ENCODE measurements at regions not wholly inside any gene's neighbourhood (a gene's known extent, or its start where the extent isn't known, plus 50 kb on each side); places are given as distances from the start of the nearest gene placed in this dataset.

DNA sequence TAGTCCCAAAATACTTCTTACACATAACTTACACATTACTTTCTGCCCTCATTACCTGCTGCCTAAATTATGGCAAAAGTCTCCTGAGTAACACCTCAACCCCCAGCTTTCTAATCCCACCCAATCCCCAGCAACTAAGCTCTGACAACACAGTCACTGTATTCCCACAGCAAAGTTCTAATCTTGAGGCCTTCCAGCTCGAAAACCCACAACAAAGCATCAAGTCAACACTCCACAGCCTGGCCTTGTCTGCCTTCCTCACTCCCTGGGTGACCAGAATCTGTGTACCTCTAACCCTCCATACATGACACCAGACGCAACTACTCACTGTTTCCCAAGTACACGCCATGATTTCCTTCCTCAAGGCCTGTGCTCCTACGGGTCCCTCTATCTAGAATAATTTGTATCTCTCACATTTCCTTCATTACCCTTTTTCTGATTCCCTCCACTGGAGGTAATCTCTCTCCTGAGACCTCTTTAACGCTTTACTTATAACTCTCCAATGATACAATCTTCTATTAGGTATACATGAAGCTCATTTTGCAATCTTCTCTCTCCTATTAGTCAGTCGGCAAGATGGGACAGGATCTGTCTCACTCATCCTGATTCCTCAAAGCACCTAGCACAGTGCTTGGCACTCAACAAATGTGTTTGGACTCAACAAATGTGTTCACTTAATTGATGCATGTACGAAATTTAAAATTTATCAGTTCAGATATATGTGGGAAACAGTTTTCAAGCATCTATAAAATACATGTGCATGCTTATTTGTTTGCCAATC lies 87.6 kb upstream of the DOCK9 start:
- no peaks in the 10 kb centered on the region for H3K27me3 ChIP-seq
- no peak for DNase-seq
- H3K36me3 ChIP-seq = no peaks in the 10 kb centered on the region
- peaks cover 3% of the 10 kb centered on the region; the same call in 1 of the 2 replicates for H3K9me3 ChIP-seq
- no peak overlapping the region for H3K4me3 ChIP-seq

DNA sequence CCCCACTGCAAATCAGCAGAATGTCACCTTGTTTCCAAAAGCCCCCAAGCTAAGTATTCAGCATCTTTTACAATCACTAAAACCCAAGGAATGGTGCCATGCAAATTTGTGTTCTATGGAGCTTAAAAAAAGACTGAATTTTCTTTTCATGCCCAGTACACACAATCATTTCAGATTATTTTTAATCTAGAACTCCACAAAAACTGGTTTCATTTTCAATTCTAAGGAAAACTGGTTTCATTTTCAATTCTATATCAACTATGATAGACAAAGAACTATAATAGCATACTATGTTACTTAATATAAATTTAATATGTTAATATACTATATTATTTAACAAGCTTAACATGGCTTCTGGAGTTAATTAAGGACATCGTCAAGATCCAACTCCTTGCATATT lies 88.4 kb upstream of the DOCK9 start:
- Histone ChIP-seq H3K27me3 (no peaks in the 10 kb centered on the region), H3K9me3 (peaks cover 3% of the 10 kb centered on the region; the same call in 1 of the 2 replicates), H3K4me3 (no peak overlapping the region), H3K36me3 (no peaks in the 10 kb centered on the region)
- DNase-seq = no peak

DNA sequence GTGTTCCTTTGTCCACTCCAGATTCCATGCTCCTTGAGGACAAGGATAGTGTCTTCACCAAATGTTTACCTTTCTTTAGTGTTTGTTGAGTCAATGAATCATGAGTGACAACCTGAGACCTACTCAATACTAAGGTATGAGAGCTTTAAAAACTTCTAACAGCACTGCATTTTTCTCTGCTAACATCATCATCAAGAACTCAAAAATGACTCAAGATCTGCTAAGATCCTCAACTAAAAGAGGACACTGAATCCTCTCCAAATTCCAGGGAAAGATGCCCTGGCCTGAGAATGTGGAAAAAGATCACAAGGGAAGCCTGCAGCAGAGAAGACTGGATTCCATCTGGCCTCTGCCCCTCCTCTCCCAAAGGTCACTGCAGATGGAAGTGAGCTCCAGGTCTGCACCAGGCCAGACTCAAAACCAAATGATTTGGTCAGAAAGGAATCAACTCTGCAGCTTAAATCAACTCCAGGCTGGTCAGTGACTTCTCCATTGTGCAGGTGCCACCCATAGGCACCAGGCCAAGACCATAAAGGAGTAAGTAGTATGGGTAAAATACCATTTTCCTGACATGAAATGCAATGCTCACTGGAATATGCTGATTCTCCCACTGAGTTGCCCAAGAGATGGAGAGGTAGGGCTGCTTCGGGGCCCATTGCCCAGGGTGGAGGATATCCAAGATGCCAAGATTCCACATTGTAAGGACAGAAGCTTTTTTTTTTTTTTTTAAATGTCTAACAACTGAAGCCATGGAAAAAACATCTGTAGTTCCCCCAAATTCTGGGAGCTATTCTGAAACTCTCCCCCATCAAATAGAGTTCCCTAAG lies 89.5 kb upstream of the DOCK9 start:
- no peaks in the 10 kb centered on the region for H3K27me3 ChIP-seq
- H3K4me3 ChIP-seq = no peak overlapping the region
- peaks cover 3% of the 10 kb centered on the region; the same call in 1 of the 2 replicates for H3K9me3 ChIP-seq
- DNase-seq = peak; percentile 47
- H3K36me3 ChIP-seq = no peaks in the 10 kb centered on the region

DNA sequence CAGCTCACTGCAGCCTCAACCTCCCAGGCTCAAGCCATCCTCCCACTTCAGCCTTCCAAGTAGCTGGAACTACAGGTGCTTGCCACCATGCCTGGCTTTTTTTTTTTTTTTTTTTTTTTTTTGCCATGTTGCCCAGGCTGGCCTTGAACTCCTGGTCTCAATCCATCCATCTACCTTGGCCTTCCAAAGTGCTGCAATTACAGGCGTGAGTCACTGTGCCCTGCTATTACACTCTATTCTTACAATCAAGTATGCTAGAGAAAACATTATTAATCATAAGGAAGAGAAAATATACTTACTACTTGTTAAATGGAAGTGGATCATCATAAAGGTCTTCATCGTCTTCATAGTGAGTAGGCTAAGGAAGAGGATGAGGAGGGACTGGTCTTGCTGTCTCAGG lies 93.3 kb upstream of the DOCK9 start:
- no peaks in the 10 kb centered on the region for H3K36me3 ChIP-seq
- no peaks in the 10 kb centered on the region; the same call in 1 of the 2 replicates for H3K9me3 ChIP-seq
- no peak for DNase-seq
- no peaks in the 10 kb centered on the region for H3K27me3 ChIP-seq
- H3K4me3 ChIP-seq = no peak overlapping the region

DNA sequence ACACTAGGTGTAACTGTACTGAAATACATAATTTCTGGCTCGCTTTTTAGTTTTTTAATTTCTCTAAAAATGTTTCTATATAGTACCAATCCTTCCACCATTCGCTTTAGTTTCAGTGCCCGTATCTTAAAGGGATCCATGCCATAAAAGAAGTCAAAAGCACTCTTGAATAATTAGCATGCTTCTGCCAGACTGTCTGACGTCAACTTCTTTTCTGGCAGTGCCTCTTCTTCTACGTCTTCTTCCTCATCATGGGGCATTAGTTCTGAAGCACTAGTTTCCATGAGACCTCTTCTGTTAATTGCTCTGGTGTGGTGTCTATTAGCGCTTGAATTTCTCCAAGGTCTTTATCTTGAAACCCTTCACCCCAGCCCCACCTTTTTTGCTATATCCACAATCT lies 93.8 kb upstream of the DOCK9 start:
- no peaks in the 10 kb centered on the region; the same call in 1 of the 2 replicates for H3K9me3 ChIP-seq
- no peak for DNase-seq
- H3K4me3 ChIP-seq = no peak overlapping the region
- no peaks in the 10 kb centered on the region for H3K36me3 ChIP-seq
- H3K27me3 ChIP-seq = no peaks in the 10 kb centered on the region

DNA sequence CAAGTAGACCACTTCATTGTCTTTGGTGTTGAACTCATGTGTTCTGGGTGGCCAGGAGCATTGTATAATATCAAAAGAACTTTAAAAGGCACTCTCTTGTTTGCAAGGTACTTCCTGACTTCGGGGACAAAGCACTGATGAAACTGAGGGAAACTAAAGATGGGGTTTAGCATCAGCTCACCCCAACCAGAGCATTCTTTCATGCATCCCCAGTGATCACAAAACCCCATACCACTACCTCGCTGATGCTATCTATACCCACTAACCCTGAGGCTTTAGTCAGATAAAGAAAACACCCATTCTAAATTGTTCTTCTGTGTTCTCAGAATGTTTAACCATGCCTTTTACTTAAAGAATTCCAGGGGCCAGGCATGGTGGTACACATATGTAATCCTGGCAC lies 94.5 kb upstream of the DOCK9 start:
- no peak overlapping the region for H3K4me3 ChIP-seq
- H3K9me3 ChIP-seq = no peaks in the 10 kb centered on the region
- no peaks in the 10 kb centered on the region for H3K27me3 ChIP-seq
- no peak for DNase-seq
- H3K36me3 ChIP-seq = no peaks in the 10 kb centered on the region

DNA sequence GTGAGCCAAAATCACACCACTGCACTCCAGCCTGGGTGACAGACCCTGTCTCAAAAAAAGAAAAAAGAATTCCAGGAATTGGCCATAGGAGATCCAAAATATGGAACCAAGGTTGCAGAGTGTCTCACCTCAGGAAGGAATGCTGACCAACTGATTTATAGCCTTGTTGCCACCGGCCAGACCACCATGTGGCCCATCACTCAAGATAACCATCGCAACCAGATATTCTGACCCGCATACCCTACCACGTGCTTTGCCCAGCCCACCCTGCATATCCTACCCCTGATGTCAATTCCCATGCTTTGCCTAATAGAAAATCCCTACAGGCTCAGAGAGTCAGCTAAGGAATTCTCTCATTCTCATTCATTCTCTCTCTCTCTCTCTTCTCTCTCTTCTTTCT lies 95.1 kb upstream of the DOCK9 start:
- Histone ChIP-seq H3K36me3 (no peaks in the 10 kb centered on the region), H3K9me3 (no peaks in the 10 kb centered on the region), H3K27me3 (no peaks in the 10 kb centered on the region), H3K4me3 (no peak overlapping the region)
- DNase-seq = no peak

DNA sequence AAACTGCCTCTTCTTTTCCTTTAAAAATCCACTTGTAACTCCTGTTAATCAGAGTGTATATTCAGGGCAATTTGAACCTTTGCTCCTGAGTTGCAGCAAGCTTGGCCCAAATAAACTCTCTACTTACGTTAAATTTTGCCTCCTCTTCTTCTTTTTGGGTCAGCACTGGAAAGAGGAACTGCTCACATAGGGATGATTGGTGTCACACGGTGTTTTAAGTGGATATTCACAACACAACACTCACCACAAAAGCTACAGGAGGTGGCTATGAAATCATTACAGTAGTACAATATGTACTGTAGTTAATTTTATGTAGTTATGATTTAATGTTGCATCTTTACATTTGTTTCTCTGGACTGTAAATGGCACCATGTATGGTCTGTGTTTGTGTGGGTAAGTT lies 96.8 kb upstream of the DOCK9 start:
- Histone ChIP-seq H3K27me3 (no peaks in the 10 kb centered on the region), H3K9me3 (no peaks in the 10 kb centered on the region), H3K36me3 (no peaks in the 10 kb centered on the region), H3K4me3 (no peak overlapping the region)
- no peak for DNase-seq

DNA sequence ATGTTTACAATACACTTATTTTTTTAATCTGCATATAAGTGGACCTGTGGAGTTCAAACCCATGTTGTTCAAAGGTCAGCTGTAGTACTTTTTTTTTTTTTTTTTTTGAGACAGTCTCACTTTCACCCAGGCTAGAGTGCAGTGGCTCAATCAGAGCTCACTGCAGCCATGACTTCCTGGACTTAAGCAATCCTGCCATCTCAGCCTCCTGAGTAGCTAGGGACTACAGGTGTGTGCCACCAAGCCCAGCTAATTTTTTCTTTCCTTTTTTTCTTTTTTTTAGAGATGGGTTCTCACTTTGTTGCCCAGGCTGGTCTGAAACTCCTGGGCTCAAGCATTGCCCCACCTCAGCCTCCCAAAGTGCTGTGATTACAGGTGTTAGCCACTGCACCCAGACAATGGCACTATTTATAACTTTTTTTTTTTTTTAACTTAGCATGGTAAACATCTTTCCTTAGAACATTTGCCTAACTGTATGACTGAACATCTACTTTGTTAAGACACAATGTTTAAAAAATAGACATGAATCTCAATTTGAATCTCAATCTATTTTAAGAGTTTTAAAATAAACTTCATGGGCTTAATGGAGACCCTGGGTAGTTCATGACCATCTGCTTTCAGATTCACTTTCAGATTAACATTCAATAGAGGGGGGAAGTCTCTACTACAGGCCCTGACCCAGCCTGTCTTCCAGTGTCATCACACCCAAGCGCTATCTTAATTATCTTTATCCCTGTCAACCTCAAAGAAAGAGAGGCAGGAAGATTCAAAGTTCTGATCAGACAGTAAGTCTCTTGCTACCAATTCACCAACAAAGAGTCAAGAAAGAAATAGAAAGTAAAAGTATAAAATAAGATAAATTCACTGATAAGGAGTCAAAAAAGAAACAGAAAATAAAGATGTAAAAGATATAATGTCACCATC lies 97.7 kb upstream of the DOCK9 start:
- H3K9me3 ChIP-seq = no peaks in the 10 kb centered on the region
- H3K27me3 ChIP-seq = no peaks in the 10 kb centered on the region
- DNase-seq = no peak
- H3K4me3 ChIP-seq = no peak overlapping the region
- H3K36me3 ChIP-seq = no peaks in the 10 kb centered on the region

DNA sequence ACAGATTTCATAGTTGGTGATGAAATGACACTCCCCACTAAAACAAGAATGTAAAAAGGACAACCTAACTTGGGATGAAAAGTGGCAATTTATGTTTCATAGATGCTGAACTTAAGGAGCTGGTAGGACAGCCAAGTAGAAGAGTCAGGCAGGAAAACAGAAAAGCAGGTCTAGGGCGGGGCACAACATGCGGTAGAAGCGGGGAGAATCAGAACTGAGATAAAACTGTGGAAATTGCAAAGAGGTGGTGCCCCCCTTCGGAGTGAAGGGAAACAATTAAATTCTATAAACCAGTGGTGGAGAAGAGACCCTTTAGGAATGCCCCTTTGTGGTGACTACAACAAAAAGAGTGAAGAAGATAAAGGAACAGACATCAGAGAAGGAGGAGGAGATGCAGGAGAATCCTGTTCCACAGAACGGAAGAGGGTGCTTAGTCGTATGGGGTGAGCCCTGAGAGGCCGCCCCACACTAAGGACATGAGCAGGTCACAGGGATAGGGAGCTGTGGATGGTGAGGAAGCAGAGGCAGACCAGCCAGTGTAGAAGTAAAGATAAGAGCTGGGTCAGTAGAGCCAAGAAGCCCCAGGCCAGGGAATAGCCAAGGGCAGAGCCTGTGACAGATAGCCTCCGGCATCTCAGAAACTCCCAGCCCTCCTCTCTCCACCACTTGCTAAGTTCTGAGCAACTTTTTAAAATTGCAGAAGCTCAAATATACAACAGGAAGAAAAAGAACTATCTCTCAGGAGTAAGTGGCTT lies 100.3 kb upstream of the DOCK9 start:
- no peaks in the 10 kb centered on the region for H3K36me3 ChIP-seq
- no peak overlapping the region for H3K4me3 ChIP-seq
- no peak for DNase-seq
- no peaks in the 10 kb centered on the region for H3K9me3 ChIP-seq
- H3K27me3 ChIP-seq = no peaks in the 10 kb centered on the region

DNA sequence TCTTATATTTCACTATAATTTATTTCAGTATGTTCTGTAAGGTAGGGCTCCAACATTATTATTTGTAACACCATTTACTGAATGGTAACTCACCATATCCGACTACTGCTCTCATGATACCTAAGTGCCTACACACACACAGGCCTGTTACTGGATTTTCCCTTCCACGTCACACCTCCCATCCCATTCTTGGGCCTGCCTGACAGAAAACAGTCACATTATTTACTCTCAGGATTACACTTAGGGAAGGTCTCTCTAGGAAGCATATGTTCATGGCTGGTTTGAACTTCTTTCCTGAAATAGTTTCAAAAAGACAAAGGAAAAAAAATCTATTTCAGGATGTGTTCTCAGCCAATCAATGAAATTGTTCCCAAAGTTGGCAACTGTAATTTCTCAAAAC lies 102.3 kb upstream of the DOCK9 start:
- DNase-seq = no peak
- Histone ChIP-seq H3K27me3 (no peaks in the 10 kb centered on the region), H3K9me3 (no peaks in the 10 kb centered on the region), H3K36me3 (no peaks in the 10 kb centered on the region), H3K4me3 (no peak overlapping the region)

DNA sequence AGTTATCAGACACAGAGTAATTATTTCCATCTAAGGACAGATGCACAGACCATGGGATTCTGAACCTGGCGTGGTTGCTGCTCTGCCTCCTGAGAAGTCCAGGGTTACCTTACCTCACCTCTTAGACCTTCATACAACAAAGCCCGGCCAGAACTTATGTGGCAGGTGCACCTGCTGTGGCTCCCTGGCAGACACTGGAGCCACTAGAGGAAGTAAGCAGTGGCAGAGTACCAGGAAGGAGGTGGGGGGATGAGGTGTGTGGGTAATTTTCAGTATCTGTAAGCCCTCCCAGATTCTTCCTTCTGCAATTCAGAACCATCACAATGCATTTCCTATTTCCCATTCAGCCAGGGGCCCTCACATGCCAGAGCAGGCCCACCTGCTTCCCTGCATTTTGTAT lies 106.1 kb upstream of the DOCK9 start:
- Histone ChIP-seq H3K36me3 (no peaks in the 10 kb centered on the region), H3K4me3 (no peak overlapping the region), H3K27me3 (no peaks in the 10 kb centered on the region), H3K9me3 (no peaks in the 10 kb centered on the region)
- no peak for DNase-seq

DNA sequence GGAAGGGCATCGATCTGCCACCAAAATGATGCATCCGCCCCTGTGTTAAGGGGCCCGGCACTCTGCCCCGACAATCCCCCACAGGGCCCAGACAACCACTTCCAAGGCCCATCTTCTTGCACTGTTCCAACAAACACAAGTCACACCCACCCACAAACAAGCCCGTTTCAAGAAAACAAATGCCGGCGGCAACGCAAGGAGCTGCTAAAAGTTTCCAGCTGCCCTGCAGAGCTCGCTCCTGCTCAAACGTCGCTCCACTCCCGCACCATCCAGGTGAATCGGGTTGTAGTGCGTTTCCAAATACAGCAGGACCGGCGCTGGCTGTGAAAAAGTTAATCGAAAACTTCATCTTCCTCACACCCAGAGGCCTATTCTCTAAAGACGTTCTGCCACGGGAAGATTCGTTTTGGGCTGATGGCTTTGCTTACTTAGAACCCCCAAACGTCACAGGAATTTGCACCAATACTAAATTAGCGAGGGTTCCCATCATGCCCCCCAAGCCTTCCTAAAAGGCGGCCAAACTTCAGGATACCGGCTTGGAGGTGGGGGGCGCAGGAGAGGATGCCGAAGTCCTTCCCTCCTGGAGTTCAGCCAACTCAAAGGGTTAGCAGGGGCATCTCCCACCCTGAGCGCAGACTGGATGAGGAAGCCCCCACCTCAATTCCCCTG lies 107.4 kb upstream of the DOCK9 start:
- Histone ChIP-seq H3K4me3 (no peak overlapping the region), H3K36me3 (no peaks in the 10 kb centered on the region), H3K27me3 (no peaks in the 10 kb centered on the region), H3K9me3 (no peaks in the 10 kb centered on the region)
- DNase-seq = no peak

DNA sequence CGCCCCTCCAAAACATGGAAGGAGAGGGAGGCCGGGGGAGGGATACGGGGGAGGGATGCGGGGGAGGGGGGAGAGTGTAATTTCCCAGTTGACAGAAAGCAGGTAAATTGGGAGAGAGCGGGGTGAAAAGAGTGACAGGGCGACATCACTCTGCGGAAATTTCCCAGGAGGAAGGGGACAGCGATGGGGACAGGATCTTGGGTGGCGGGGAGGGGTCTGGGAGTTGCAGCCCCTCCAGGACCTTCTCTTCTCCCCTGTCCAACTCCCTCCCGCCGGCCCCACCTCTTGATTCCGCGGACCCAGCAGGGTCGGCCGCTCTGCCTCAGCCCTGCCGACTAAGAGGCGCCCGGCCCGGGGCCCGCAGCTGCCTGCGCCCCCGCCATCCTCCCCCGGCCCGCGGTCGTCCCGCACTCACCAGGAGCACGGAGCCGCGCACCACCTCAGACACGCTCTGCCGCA lies 108.0 kb upstream of the DOCK9 start:
- Histone ChIP-seq H3K9me3 (no peaks in the 10 kb centered on the region), H3K36me3 (no peaks in the 10 kb centered on the region), H3K27me3 (no peaks in the 10 kb centered on the region), H3K4me3 (peak overlapping the region; percentile 45)
- DNase-seq = peak; percentile 34

DNA sequence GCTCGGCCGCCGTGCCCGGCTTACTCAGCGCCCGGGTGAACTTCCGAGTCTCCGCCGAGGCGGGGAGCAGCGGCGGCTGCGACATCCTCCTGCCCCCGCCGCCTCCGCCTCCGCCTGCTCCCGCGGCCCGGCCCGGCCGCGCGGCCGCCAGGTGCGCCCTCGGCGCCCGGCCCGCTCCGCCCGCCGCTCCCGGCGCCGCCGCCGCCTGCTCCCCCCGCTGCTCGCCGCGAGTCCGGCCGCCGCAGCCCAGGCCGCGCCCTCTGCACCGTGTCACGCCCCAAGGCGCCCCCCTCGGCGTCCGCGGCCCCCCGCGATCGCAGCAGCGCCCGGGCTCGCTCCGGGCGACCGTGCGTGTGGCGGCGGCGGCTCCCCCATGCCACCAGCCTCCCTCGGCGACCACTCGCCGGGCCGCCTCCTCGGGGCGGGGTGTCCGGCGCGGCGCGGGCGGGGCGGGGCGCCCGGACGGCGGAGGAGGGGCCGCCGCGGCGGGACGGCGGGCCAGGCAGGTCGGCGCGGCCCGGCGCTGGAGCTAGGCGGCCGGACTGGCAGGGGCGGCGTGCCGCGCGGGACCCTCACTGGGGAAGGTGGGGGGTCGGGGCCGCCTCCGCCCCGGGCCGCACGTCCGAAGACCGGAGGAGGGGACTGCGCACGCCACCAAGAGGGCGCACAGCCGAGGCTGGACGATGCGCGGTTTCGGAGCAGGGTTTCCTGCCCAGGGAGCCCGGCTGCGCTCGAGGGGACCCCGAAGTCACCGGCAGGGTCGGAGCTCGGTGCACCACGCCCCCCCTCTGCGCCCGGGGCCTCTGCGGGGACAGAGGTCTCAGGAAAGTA lies 108.6 kb upstream of the DOCK9 start:
- H3K27me3 ChIP-seq = no peaks in the 10 kb centered on the region
- H3K4me3 ChIP-seq = peak overlapping the region; percentile 65
- DNase-seq = peak; percentile 38
- no peaks in the 10 kb centered on the region for H3K36me3 ChIP-seq
- no peaks in the 10 kb centered on the region for H3K9me3 ChIP-seq
